HG03135 (cell line): ENCODE measurements at regions not wholly inside any gene's neighbourhood (a gene's known extent, or its start where the extent isn't known, plus 50 kb on each side); places are given as distances from the start of the nearest gene placed in this dataset.
"Not testable (repeated sequence)": the region's sequence is repeated elsewhere in the genome, so short reads cannot be mapped to it uniquely, and the experiment has no call there.

Experiments
- ATAC-seq: cut with Tn5 transposase; IDR thresholded peaks from one replicate; pipeline ENCODE4 v1.9.1; 2021; ENCODE audit warnings: mild to moderate bottlenecking, moderate library complexity; ENCODE audit not compliant: unreplicated experiment

DNA sequence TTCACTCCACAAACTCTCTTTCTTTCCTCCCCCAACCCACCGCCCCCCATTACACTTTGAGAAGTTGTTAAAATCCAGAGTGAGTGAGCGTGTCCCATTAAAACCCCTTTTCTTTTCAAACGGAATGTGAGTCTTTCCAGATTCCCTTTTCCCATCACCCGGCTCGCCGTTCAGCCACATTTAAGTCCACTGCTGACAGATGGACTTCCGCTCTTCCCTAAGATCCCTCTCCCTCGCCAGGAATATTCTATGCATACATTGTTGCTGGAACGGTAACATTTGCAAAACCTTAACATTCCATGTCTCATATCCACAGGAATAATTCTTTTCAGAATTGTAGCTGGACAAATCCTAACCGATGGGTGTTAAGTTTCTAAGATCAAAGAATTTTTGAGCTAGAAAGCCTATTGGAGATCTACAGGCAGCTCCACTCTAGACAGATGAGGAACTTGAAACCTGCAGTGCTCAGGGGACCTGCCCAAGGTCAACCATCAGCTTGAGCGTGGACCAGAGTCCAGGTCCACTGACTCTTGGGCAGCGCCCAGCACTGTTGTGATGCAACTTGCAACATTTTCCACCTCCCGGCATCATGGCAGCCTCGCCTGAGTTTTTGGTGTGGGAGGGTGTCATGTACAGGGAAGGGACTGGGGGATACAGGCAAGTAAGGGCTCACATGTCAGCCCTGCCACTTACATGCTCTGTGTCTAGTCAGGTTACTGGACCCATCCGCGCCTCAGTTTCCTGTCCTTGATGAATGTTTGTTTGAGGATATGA, 500.1 kb downstream of the CCDC171 start:
- ATAC-seq = no peak

DNA sequence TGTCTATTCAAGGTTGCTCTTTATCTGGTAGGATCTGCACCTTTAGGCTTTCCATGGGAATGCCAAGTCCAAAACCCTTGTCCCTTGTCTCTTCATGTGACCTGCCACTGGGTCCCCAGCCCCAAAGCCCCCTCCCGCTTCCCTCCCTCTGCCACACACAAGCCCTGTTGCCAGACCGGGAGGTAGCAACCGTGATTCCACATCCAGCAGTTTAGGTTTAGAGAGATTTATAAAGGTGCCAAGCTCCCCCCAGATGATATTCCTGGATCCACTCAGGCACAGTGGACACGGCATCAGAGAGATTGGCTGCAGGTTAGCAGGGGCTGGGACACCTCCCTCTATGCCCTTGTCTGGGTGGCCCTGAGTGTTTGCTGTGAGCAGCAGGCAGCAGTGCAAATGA, 504.7 kb downstream of the CCDC171 start:
- ATAC-seq = no peak

DNA sequence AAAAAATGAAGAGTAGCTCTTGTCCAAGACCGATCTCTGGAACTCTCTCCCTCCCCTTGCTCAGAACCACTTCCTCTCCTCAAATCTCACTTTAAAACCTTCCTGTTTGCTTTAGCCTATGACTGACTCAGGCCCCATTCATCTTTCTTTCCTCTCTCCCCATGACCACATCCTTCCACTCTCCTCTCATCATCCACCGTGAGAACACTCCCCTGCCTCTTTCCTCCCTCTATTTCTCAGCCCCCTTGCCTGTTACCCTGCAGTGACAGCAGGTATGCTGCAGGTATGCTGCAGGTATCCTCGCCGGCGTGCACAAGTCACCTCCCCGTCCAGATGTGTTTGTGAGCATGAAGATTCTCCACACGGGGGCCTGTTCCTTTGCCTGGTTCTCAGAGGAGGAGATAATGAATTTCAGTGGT, 505.3 kb downstream of the CCDC171 start:
- no peak for ATAC-seq

DNA sequence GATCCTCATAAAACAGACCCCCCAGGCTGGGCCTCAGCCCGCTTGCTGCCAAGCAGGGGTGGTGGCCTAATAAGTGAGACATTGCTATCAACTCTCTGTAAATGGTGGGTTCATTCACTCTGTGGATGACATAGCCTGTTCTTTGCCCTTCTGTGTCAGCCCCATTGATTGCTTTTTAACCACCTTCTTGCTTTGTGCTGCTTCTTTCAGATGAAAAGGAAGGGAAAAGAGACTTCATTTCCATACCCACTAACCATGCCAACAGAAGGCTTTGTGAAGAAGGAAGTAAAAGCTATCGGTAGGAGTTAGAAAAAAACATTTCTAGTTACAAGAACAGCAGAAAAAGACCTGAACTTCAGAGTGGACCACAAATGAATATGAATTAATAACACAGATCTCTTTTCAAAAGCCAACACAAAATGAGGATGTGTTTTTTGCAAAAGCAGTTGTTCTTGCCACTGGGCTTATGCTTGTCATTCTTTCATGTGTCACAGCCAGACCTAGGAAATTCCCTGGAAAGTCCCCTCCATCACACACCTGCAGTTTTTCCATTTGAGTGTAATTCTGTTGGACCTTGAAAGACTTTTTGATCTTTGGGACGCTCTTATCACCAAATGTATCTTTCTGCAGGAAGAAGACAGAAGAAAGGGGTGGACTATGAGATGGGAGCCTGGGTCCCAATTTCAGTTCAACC, 507.7 kb downstream of the CCDC171 start:
- ATAC-seq = peak; percentile 46

DNA sequence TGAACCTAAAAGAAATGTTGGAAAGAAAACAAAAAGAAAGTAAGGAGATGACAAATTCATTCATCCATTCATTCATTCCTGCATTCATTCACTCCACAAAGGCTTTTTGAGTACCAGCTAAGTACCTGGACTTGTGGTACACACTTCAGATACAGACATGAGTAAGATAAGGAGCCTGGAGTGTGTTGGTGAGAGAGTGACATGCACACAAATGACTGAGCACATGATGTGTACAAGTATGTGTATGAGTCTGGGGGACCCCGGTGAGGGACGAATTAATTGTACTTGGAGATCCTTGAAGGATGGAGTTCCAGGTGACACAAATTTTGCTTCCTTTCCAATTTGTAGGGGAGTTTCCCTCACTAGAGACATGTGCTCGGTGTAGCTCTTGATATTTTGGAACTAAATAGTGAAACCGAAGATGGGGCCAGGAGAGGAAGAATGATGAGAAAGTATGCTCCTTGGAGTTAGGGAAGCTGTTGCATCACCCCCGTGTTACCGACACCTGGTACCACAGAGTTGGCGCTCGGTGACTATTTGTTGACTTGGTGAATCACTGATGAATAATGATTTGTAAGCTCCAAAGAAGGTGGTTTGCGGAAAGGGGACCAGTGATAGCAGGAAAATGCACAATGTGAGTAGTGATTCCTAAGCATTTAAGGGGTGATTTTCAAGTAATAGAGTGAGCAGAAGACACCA, 509.8 kb downstream of the CCDC171 start:
- no peak for ATAC-seq

DNA sequence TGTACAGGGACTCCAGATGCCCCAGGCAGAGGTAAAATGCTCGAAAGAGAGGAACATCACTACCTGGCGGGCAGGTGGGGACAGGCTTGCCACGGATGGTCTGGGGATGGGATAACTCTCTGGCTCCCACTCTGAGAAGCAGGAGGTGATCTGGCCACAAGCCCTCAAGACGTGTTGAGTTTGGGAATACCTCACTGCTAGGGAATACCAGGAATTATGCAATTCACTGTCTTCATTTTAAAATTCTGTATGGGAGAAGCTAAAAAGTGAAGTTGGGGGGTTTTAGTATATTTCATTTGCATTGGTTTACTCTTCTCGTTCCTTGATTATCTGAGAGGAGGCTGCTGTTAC, 510.4 kb downstream of the CCDC171 start:
- no peak for ATAC-seq

DNA sequence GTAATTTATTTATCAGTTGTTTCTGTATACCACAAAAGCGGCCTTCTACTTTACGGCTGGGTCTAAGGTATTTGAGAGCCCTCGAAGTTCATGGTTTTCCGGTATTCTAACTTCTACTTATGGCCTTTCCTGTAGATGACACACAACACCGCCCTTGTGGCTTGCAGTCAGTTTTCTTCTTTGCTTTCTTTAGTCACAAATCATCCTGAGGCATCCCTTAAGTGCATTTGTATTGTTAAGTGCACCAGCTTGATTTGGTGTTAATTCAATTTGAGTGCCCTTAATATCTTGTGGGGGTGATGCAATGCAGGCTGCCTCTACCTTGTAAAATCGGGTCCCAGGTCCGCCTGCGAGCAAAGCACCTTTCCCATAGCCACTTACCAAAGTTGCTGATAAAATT, 511.9 kb downstream of the CCDC171 start:
- no peak for ATAC-seq

DNA sequence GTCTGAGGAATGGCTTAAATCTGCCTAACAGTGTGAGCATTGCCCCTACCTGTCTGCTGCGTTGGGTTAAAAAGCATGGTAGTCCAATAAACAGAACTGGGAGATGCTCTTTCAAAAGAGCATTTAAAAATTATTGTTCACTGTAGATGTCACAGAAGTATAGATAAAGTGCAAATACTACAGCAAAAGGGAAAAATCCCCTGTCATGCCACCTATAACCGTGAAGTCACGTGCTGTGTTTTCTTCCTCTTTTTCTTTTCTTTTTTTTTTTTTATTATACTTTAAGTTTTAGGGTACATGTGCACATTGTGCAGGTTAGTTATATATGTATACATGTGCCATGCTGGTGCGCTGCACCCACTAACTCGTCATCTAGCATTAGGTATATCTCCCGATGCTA, 513.4 kb downstream of the CCDC171 start:
- not testable (repeated sequence) for ATAC-seq

DNA sequence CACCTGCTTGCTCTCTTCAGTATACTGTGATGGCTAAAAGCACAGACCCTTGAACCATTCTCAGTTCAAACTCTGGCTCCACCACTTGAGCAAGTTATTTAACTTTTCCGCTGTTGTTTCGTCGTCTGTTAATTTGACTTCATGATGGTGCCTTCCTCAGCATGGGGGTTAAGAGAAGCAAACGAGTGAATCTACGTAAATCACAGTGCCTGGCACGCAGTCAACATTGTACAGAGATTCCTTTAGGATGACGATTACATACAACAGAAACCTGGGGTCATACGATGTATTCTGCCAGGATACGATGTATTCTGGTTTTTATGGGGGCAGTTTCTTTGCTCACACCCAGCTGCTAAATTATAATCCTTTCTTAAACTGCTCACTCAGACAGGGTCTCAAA, 515.6 kb downstream of the CCDC171 start:
- no peak for ATAC-seq

DNA sequence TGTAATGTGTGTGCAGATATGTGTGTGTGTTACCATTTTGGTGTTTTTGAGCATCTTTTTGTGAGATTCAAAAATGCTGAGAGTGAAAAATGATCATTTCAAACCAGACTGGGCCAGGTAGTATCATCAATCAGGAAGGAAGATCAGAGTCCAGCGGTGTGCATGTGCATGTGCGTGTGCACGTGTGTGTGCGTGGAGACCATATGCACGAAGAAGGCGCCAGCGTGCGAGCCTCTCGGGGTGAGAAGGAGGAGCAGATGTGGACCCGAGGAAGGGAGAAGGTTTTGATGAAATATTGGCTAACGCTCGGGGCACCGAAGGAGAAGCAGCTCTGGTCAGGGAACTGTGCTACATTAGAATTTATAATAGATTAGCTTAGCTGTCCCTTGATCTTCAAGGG, 516.4 kb downstream of the CCDC171 start:
- no peak for ATAC-seq

DNA sequence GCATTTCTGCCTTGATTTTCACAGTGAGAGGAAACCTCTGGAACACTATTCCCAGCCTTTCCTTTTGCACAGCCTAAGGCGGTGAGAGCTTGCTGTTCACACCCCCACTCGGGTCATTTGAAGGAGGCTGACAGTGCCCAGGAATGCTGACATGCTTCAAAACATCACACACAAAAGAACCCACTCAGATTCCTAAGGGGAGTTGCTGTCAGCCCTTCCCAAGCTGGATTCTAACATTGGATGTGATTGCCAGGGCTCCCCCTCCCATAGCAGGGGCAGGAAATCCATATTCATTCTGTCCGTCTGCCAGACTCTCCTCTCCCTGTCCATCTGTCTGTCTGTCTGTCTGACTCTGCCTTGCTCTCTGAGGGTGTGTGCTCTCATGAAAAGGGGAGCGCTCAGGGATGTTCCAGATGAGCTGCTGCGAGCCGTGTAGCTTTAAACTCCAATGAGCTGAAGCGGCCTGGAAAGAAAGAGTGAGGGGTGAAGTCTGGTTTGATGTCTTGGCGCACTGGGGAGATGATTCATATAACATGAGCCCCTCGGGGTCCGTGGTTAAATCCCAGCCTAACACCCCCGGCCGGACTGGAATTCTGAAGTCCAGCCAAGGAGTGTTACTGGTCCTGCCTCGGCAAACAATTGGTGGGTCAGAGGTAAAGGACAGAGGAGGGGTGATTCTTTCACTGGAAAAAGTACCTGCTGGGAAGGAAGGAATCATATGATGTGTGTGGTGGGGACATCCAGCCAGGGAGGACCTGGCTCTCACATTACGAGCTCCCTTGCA, 517.0 kb downstream of the CCDC171 start:
- ATAC-seq = no peak

DNA sequence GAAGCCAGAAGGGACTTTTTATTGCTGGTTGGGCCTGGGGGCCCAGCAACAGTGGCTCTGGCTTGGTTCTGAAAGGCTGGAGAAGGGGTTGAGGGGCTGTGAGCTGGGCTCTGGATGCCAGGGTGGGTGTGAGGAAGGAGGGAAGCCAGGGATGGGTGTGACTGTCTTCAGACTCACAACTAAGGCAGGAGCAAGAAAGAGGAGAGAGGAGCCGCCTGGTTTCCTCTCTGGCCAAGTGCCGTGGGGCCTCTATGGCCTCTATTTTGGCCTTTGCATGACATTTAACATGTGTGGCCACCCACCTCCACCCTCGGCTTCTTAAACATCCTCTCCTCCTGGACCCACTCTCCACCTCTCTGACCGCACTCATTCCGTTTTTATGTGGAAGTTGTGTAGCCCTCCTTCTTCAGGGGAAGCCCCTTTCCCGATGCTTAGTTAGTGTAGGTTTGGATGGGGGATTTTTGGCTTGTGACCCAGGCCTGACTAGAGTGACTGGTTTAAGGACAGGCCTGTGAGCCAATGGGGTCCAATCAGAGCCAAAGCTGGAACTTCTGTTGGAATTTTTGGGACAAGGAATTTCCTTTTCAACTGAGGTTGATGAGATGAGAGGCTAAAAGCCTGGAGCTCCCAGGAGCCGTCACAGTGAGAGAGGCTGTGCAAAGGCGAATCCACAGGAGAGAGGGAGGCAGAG, 517.8 kb downstream of the CCDC171 start:
- no peak for ATAC-seq

DNA sequence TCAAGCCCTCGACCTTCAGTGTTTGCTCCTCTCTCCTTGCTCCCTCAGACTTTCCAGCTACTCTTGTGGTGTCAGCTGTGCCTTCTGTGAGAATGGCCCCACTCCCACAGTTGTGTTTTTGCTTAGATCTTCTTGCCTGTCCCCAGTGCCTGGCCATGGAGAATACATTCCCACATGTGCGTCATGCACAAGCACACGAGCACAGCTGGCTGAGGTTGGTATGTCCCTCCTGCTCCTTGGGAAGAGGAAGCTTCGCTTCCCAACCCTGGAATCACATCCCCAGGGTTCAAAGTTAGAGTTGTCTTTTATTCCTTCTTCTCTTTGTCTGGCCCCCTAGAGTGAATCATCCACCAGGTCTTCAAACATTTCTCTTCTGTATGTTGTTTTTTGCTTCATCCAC, 518.6 kb downstream of the CCDC171 start:
- ATAC-seq = no peak

DNA sequence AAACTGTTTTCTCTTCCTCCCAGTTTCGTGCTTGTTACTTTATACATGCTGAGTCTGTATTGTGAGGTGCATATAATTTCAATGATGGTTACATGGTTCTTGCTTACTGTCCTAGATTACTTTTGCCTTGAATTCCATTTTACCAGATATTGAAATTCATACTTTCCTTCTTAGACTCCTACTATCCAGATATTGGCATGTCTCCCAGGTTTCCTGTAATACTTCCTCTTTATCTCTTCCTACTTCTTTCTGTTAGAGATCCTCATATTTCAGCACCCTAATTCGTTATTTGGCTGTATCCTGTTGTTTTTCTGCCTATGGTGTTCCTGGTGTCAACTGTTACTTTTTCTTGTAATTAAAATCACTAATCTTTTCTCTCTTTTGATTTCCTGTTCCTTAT, 522.1 kb downstream of the CCDC171 start:
- ATAC-seq = no peak

DNA sequence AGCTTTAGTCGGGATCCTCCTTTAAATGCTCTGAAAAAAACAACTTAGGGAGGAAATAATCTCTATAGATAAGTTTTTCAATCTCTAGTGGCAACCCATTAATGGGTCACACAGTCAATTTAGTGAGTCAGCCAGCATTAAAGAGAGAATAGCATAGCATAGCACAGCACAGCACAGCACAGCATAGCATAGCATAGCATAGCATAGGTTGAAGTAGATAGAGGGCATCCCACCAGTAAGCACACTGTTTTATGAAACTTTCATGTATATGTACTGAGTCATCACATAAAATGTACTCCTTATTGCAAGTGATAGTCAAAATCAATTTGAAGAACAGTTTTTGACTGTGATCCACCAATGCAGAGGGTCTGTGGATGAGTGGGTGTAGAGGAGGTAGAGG, 522.9 kb downstream of the CCDC171 start:
- ATAC-seq = no peak

DNA sequence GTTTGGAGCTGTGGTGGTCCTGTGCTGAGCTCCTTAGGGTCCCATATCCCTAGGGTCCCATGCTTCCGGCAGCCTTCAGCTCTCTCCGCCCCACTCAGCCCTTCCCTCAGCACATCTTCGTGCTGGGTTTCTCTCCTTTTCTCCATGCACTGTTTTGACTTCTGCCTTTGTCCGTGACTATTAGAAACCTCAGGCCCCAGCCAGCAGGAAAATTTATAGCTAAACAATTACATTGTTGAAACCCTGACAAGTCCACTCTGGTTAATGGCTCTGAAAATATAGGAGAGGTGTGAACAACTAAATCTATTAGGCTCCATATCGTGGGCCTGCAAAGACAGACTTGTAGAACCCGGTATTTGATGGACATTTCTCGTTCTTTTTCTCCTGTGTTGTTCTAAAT, 523.7 kb downstream of the CCDC171 start:
- ATAC-seq = no peak

DNA sequence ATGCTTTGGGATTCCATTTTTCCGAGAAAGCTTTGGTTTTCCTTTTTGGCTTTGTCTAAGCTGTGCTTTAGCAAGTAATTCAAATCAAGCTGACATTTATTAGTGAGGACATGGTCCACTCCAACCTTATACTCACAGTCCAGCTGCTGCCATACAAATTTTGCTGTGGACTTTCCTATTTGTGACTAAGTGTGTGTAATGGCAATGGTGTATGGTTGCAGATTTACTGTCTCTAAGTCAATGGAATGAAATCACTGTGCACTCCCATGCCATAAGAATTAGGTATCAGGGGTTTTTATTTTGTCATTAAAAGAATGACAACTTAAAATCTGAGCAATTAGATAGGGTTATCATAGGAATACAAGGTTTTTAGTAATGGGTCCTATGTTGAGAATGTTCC, 530.0 kb downstream of the CCDC171 start:
- ATAC-seq = no peak

DNA sequence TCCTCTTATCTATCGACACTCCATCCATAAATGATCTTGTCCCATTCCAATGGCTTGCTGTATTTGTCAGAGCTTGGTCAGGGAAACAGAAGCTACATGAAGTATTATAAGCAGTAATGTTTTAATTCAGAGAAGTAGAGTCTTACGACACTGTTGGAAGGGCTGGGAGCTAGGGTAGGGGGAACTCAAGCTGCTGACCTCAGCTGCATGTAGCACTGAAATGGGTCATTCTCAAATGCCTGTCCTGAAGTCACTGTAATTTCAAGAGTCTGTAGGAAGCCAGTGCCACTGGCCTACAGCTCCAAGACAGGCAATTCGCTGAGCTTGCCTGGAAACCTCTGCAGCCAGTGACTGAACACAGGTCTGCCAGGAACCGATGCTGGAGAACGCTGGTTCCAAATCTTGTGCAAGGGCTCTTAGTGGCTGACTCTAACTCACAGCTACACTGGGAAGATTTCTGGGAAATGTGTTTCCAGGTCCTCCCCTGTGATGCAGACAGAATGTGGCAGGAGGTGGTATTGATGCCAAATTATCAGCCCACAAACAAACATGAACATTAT, 532.4 kb downstream of the CCDC171 start:
- no peak for ATAC-seq

DNA sequence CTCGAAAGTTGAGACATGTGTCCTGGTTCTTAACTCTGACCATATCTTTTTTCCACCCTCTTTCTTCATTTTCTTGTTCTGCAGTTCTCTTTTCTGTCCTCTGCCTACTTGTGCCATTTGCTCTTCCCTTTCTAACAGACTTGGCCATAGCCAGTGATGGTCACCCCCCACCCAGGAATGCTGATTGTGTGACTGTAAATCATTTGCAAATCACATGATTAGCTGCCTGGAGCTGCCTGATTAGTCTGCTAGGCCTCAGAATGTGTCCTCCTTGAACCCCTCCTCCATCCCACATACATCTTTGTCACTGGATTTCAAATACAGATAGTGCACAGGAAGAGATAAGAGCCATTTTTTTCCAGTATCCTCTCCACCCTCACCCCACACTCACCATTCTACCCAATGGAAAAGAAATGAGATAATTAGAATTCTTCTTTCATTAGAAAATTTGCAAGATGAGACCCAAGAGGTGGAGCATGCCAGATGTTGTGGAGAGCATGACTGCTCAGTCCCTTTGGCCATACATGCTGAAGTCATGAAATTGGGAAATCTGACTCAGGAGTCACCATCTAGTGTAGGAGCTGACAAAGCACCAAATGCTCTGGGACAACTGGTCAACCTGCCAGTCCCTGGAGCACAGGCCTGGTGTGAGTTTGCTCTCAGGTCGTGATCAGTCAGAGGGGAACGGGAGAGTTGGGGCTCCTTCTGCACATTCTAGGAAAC, 538.2 kb downstream of the CCDC171 start:
- ATAC-seq = no peak
